ENCODE measurements at regions not wholly inside any gene's neighbourhood (a gene's known extent, or its start where the extent isn't known, plus 50 kb on each side); places are given as distances from the start of the nearest gene placed in this dataset.
A peak's percentile ranks its signal among the peaks of the same experiment; 100 is the strongest.
"Not testable (repeated sequence)": the region's sequence is repeated elsewhere in the genome, so short reads cannot be mapped to it uniquely, and the experiment has no call there.

DNA sequence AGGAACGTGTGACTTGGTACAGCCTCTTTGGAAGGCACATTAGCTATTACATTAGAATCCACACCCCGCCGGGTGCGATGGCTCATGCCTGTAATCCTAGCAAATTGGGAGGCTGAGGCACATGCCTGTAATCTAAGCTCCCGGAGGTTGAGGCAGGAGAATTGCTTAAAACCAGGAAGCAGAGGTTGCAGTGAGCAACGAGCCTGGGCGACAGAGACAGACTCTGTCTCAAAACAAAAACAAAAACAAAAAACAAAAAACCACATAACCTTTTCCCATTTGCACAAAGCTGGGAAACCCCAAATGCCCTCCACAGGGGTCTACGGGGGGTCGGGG is 82.7 kb upstream of the METTL9 start:
- DNase-seq (ENCODE audit: low spot score) = not testable (repeated sequence)

GRCh38 chr16:21517263-21517662 is 82.1 kb upstream of the METTL9 start:
- not testable (repeated sequence) for DNase-seq (ENCODE audit: low spot score)

DNA sequence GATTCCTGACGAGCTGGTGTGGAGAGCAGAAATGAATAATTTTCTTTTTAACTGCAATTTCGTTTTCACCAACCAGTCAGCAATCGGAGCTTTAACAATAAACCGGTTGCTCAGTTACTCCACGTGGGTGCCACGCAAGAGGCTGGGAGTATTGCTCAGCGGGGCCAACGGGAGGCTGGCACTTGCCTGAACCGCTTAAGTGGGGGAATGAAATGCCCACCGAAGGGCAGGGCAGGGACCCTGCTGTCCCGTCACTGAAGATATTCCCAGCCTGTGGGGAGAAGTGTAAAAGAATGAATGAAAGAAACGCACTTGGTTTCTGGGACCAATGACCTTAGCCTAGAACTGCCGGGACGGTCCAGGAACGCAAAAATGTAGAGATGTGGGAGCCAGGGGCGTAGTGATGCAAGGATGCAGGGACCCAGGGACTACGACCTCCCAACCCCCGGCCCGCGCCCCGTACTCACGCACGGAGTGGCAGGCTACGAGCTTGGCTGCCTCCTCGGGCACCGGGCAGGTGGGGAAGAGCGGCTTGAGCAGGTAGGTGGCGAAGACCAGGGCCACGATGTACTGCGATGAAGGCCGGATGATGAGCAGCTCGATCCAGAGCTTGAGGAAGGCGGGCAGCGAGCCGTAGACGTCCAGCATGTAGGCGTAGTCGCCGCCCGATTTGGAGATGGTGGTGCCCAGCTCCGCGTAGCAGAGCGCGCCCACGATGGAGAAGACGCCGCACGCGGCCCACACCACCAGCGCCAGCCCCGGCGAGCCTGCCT is 79.8 kb upstream of the METTL9 start:
- not testable (repeated sequence) for DNase-seq (ENCODE audit: low spot score)

DNA sequence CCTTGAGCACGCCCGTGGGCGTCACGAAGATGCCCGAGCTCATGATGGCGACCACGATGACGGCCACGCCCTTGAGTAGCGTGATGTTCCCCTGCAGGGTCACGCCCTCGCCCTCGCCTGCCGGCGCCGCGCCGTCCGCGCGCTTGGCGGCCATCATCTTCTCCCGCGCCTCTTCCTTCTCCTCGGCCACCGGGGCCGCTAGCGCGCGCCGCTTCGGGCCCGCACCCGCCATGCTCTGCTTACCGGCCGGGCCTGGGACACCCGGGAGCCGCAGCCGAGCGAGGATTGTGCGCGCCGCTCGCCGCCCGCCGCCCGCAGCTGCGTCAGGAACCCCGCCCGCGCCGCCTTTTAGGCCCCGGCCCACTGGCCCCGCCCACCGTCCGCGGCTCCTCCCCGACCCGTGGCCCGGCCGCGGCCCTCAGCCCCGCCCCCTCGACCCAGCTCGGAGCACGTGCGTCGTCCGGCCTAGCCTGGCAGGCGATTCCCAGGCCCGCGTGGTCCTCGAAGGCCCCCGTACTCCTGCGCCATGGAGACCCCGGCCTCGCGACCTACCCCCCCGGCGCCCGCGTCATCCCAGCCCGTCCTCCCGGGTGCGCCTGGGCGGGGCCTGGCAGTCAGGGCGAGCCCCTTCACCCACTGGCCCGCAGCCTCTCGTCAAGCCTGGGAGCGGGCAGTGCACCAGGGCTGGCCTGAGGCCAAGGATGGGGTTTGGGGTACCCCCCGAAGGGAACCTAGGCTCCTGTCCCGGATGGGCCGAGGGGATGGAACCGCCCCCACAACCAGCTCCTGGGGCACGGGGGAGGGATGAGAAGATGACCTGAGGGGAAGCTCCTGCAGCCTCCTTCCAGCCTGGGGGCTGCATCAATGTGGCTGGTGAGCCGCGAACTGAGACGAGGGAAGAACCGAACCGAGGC is 79.0 kb upstream of the METTL9 start:
- peak; percentile 95 for DNase-seq (ENCODE audit: low spot score)

GRCh38 chr16:21521048-21521389 is 78.4 kb upstream of the METTL9 start:
- DNase-seq (ENCODE audit: low spot score) = not testable (repeated sequence)

DNA sequence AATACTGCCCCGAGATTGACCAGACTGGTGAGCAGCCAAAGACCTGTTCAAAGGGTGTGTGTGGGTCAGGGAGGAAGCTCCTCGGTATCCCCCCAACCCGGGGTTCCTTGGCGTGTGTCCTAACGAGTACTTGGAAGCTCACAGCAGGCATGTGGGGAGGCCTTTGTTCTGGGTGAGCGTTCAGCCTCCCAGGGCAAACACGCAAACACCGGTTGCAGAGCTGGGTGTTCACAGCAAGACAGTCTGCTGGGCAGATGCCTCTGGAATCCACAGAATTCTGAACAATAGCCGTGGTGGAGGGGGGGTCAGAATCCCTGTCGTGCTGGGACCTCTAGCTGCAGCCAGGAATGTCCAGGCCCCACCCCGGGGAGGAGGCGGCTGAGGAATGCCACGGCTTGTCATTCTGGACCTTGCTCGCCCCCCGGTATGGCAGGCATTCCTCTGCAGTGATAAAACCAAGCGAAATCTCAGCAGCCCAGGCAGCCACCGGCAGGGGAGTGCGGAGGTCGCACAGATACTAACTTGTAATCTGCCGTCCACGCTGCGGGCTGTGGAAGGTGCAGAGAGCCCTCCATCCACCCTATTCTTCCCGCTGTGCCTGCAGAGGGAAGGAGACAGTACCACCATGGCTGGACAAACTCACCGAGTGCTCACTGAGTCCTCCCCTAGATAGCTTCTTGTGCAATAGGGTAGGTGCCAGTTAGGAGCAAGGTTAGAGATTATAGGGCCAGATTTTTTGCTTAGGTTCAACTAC is 77.8 kb upstream of the METTL9 start:
- peak; percentile 24 for DNase-seq (ENCODE audit: low spot score)

GRCh38 chr16:21522846-21523245 is 76.5 kb upstream of the METTL9 start:
- DNase-seq (ENCODE audit: low spot score) = not testable (repeated sequence)

GRCh38 chr16:21523411-21524067 is 75.8 kb upstream of the METTL9 start:
- DNase-seq (ENCODE audit: low spot score) = no peak

- no peak for DNase-seq (ENCODE audit: low spot score)
Observed at GRCh38 chr16:21524068-21524751, 75.2 kb upstream of the METTL9 start.

DNA sequence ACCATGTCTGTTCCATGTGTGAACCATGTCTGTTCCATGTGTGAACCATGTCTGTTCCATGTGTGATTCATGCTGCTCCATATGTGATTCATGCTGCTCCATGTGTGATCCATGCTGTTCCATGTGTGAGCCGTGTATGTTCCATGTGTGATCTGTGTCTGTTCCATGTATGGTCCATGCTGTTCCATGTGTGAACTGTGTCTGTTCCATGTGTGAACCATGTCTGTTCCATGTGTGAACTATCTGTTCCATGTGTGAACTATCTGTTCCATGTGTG is 74.7 kb upstream of the METTL9 start:
- DNase-seq (ENCODE audit: low spot score) = not testable (repeated sequence)

- peak; percentile 18 for DNase-seq (ENCODE audit: low spot score)
Observed at GRCh38 chr16:21525029-21525895, 74.1 kb upstream of the METTL9 start.

GRCh38 chr16:21525956-21526922 is 73.1 kb upstream of the METTL9 start:
- DNase-seq (ENCODE audit: low spot score) = not testable (repeated sequence)

DNA sequence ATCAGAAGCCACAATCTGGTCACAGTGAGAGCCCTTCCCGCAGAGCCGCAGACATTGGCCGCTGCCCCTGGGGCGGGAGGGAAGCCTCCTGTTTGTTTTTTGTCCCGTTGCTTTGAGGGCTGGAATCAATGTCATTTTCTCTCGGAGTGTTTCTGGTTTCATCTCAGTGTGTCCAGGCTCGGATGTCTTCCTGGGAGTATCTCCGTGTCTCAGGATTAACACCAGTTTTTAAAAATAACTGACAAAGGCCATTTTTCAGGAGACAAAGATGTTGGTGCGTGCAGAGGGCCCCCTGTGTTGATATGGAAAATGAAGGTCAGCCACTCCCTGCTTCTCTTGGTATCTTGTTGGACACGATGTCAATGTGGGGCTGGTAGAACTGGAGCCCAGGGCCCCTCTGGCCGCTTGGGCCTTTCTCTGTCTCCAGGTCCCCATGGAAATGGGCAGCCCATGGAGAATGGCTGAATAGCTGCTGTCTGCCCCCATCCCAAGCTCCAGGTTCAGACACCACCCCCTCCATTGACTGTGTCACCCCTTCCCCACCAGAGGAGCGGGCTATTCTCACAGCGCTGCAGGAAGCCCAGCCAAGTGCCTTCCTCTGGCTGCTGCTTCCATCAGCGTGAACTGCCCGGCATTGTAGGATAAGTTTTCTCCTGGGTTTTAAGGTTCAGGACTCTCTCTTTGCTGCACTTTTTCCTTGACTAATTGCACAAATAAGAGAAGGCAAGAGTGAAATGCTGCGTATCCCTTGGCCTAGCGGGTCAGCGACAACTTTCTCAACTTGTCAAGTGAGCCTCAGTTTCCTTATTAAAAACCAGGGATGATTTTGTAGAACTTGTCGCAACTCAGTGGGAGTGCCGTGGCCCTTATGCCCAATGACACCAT is 72.2 kb upstream of the METTL9 start:
- no peak for DNase-seq (ENCODE audit: low spot score)

GRCh38 chr16:21529060-21529658 is 70.2 kb upstream of the METTL9 start:
- DNase-seq (ENCODE audit: low spot score) = not testable (repeated sequence)

DNA sequence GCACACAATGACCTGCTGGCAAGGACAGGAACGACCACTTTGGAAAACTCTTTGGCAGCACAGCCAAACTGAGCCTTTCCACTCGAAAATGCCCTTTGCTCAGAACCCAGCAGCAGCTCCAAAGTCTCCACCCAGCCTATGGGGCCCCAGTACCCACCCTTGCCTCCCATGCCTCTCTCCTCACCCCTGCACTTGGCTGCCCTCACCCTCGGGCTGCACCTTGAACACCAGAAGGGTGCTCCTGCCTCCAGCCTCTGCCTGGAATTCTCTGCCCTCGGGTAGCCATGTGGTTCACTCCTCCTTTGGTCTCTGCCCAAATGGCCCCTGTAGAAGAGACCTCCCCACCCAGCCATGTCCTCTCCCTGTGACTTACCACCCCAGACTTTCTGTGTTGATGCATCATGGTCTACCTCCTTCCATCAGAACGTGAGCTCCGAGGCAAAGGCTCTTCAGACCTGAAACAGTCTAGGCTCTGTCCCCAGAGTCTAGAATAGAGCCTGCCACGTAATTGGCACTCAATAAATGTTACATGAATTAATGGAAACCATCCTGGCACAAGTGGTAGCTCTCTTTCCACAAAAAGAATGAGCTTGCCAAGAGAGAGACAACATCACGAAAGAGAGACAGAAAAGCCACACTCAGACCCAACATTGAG is 68.5 kb upstream of the METTL9 start:
- DNase-seq (ENCODE audit: low spot score) = not testable (repeated sequence)

DNA sequence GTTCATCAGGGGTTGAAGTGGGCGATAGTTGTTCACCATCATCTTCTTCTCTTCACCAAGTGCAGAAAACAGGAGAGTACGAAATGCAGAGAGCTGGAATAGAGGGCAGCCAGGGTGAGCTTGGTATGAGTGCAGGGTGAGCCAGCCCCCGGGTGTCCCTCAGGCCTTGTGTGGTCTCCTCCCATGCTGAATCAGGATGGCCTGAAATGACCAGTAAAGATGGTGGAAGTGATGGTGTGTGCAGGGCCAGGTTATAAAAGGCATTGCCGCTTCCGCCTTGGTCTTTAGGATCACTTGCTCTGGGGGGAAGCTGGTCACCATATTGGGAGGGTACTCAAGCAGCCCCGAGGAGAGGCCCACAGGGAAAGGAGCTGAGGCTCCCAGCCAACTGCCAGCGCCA is 66.4 kb upstream of the METTL9 start:
- not testable (repeated sequence) for DNase-seq (ENCODE audit: low spot score)

GRCh38 chr16:21533474-21533873 is 65.9 kb upstream of the METTL9 start:
- DNase-seq (ENCODE audit: low spot score) = not testable (repeated sequence)

All from AG08396 (cell line).